Activated CD8-positive, alpha-beta memory T cell treated with anti-CD3 and anti-CD28 coated beads, Interleukin-2, amount 10 ng/mL, durations not matched to agents 7 days and 5 days (primary cell): ENCODE measurements at regions not wholly inside any gene's neighbourhood (a gene's known extent, or its start where the extent isn't known, plus 50 kb on each side); places are given as distances from the start of the nearest gene placed in this dataset.
A peak's percentile ranks its signal among the peaks of the same experiment; 100 is the strongest.

ENCODE experiments used
- ATAC-seq: fragments of 150-1000 bp; cut with Tn5 transposase; one replicate; pipeline ENCODE4 v1.10.0; 2021; ENCODE audit warnings: moderate library complexity
- CTCF ChIA-PET: fragments of 350-600 bp; sonication (Branson Sonifier 250); formaldehyde crosslinking; loops from one replicate; lab custom pipeline; 2021; ENCODE audit warnings: antibody characterized with exemption; lab: Charles Lee
- DNase-seq: peaks from one replicate; pipeline ENCODE4 v3.0.0-alpha.2; 2020
- H3K27ac Mint-ChIP-seq: one replicate; pipeline ENCODE4 v1.8.0; 2021; ENCODE audit warnings: mild to moderate bottlenecking, mixed read lengths
- H3K27me3 Mint-ChIP-seq: one replicate; pipeline ENCODE4 v1.8.0; 2021; ENCODE audit warnings: mixed read lengths
- H3K36me3 Mint-ChIP-seq: one replicate; pipeline ENCODE4 v1.8.0; 2021; ENCODE audit warnings: mild to moderate bottlenecking, mixed read lengths
- H3K4me1 Mint-ChIP-seq: one replicate; pipeline ENCODE4 v1.8.0; 2021; ENCODE audit warnings: mixed read lengths
- H3K4me3 Mint-ChIP-seq: one replicate; pipeline ENCODE4 v1.8.0; 2021; ENCODE audit warnings: mild to moderate bottlenecking, moderate library complexity, mixed read lengths
- H3K9me3 Mint-ChIP-seq: one replicate; pipeline ENCODE4 v1.8.0; 2022; ENCODE audit warnings: low read depth, mixed read lengths

- H3K36me3 Mint-ChIP-seq: peaks cover 3% of the 10 kb centered on the region
- H3K9me3 Mint-ChIP-seq: peaks cover 5% of the 10 kb centered on the region
- CTCF ChIA-PET: interaction anchor here (1.1 kb wide), 1 partner anchor 206 kb away, joined by 3 read pairs; the partner anchor contains the start of gene PHLDA1
- H3K27ac Mint-ChIP-seq: no peak overlapping the region
- ATAC-seq: no peak
- DNase-seq: no peak
- H3K4me1 Mint-ChIP-seq: peaks cover 3% of the 10 kb centered on the region
- H3K27me3 Mint-ChIP-seq: peaks cover 12% of the 10 kb centered on the region
- H3K4me3 Mint-ChIP-seq: no peak overlapping the region
These were observed 205.9 kb downstream of the PHLDA1 start for GRCh38 chr12:75825686-75826085.

- DNase-seq: no peak
- no peaks in the 10 kb centered on the region for H3K9me3 Mint-ChIP-seq
- H3K27ac Mint-ChIP-seq: no peak overlapping the region
- CTCF ChIA-PET: no interaction called here
- peaks cover 12% of the 10 kb centered on the region for H3K27me3 Mint-ChIP-seq
- no peak overlapping the region for H3K4me3 Mint-ChIP-seq
- ATAC-seq: no peak
- peaks cover 3% of the 10 kb centered on the region for H3K36me3 Mint-ChIP-seq
- peaks cover 3% of the 10 kb centered on the region for H3K4me1 Mint-ChIP-seq
These were observed 208.1 kb downstream of the PHLDA1 start for GRCh38 chr12:75823475-75823874.

- no peaks in the 10 kb centered on the region for H3K9me3 Mint-ChIP-seq
- peaks cover 12% of the 10 kb centered on the region for H3K27me3 Mint-ChIP-seq
- H3K4me3 Mint-ChIP-seq: no peak overlapping the region
- peaks cover 3% of the 10 kb centered on the region for H3K4me1 Mint-ChIP-seq
- CTCF ChIA-PET: interaction anchor here (1.0 kb wide), 1 partner anchor 209 kb away, joined by 4 read pairs; no protein-coding TSS in a partner anchor
- no peak overlapping the region for H3K27ac Mint-ChIP-seq
- DNase-seq (no peak), ATAC-seq (no peak)
- peaks cover 2% of the 10 kb centered on the region for H3K36me3 Mint-ChIP-seq
These were observed 209.2 kb downstream of the PHLDA1 start for GRCh38 chr12:75822416-75822815.

- ATAC-seq: no peak
- Mint-ChIP-seq H3K27ac (no peak overlapping the region), H3K4me3 (no peak overlapping the region), H3K9me3 (no peaks in the 10 kb centered on the region), H3K27me3 (peaks cover 12% of the 10 kb centered on the region), H3K4me1 (peaks cover 9% of the 10 kb centered on the region), H3K36me3 (no peaks in the 10 kb centered on the region)
- CTCF ChIA-PET: interaction anchor here (1.6 kb wide), 1 partner anchor 17 kb away, joined by 3 read pairs; no protein-coding TSS in a partner anchor
- no peak for DNase-seq
These were observed 210.6 kb downstream of the PHLDA1 start for GRCh38 chr12:75820848-75821578.

GRCh38 chr12:75820071-75820470 is 211.5 kb downstream of the PHLDA1 start:
- CTCF ChIA-PET: interaction anchor here (0.9 to 1.6 kb wide), 3 partner anchors 16 to 212 kb away, joined by 3 to 4 read pairs (median 3); partner anchors contain the start of gene PHLDA1
- Mint-ChIP-seq H3K36me3 (no peaks in the 10 kb centered on the region), H3K27me3 (peaks cover 12% of the 10 kb centered on the region), H3K9me3 (no peaks in the 10 kb centered on the region), H3K4me1 (peaks cover 16% of the 10 kb centered on the region), H3K4me3 (no peak overlapping the region), H3K27ac (no peak overlapping the region)
- no peak for ATAC-seq
- no peak for DNase-seq

- Mint-ChIP-seq H3K27ac (no peak overlapping the region), H3K9me3 (no peaks in the 10 kb centered on the region), H3K4me1 (peaks cover 21% of the 10 kb centered on the region), H3K36me3 (no peaks in the 10 kb centered on the region), H3K27me3 (peaks cover 12% of the 10 kb centered on the region), H3K4me3 (no peak overlapping the region)
- ATAC-seq: no peak
- CTCF ChIA-PET: interaction anchor here (1.4 to 1.6 kb wide), 3 partner anchors 16 to 212 kb away, joined by 3 to 4 read pairs (median 3); partner anchors contain the start of gene PHLDA1
- no peak for DNase-seq
These were observed 212.1 kb downstream of the PHLDA1 start for GRCh38 chr12:75819512-75819911.

GRCh38 chr12:75818863-75819262 is 212.7 kb downstream of the PHLDA1 start:
- CTCF ChIA-PET: interaction anchor here (1.4 to 4.1 kb wide), 3 partner anchors 212 to 291 kb away, joined by 3 to 15 read pairs (median 4); partner anchors contain the start of gene PHLDA1
- peaks cover 8% of the 10 kb centered on the region for H3K27me3 Mint-ChIP-seq
- H3K36me3 Mint-ChIP-seq: no peaks in the 10 kb centered on the region
- peaks cover 25% of the 10 kb centered on the region for H3K4me1 Mint-ChIP-seq
- no peak overlapping the region for H3K4me3 Mint-ChIP-seq
- no peaks in the 10 kb centered on the region for H3K9me3 Mint-ChIP-seq
- H3K27ac Mint-ChIP-seq: no peak overlapping the region
- ATAC-seq (no peak), DNase-seq (no peak)

- H3K4me1 Mint-ChIP-seq: peaks cover 42% of the 10 kb centered on the region
- CTCF ChIA-PET: interaction anchor here (0.9 to 4.1 kb wide), 14 partner anchors 12 to 289 kb away, joined by 3 to 15 read pairs (median 4); partner anchors contain the start of gene PHLDA1
- no peak overlapping the region for H3K27ac Mint-ChIP-seq
- peak; percentile 88 for ATAC-seq
- no peak for DNase-seq
- H3K4me3 Mint-ChIP-seq: no peak overlapping the region
- peaks cover 3% of the 10 kb centered on the region for H3K36me3 Mint-ChIP-seq
- H3K9me3 Mint-ChIP-seq: no peaks in the 10 kb centered on the region
- no peaks in the 10 kb centered on the region for H3K27me3 Mint-ChIP-seq
These were observed 214.7 kb downstream of the PHLDA1 start for GRCh38 chr12:75816897-75817296.

GRCh38 chr12:75815756-75816155 is 215.8 kb downstream of the PHLDA1 start:
- Mint-ChIP-seq H3K27me3 (no peaks in the 10 kb centered on the region), H3K4me1 (peaks cover 47% of the 10 kb centered on the region), H3K9me3 (no peaks in the 10 kb centered on the region), H3K4me3 (no peak overlapping the region), H3K27ac (no peak overlapping the region), H3K36me3 (peaks cover 3% of the 10 kb centered on the region)
- no peak for ATAC-seq
- CTCF ChIA-PET: interaction anchor here (1.0 to 4.1 kb wide), 9 partner anchors 13 to 288 kb away, joined by 3 to 15 read pairs (median 3); partner anchors contain the start of gene PHLDA1
- DNase-seq: no peak

- ATAC-seq (peak; percentile 50), DNase-seq (no peak)
- Mint-ChIP-seq H3K4me1 (peaks cover 48% of the 10 kb centered on the region), H3K27me3 (no peaks in the 10 kb centered on the region), H3K4me3 (no peak overlapping the region), H3K9me3 (no peaks in the 10 kb centered on the region), H3K27ac (peak overlapping the region; percentile 2), H3K36me3 (peaks cover 3% of the 10 kb centered on the region)
- CTCF ChIA-PET: interaction anchor here (1.1 to 4.1 kb wide), 7 partner anchors 12 to 287 kb away, joined by 3 to 15 read pairs (median 3); partner anchors contain the start of gene PHLDA1
These were observed 216.5 kb downstream of the PHLDA1 start for GRCh38 chr12:75814851-75815754.

- no peak for DNase-seq
- Mint-ChIP-seq H3K27ac (peak overlapping the region; percentile 29), H3K4me3 (no peak overlapping the region), H3K36me3 (peaks cover 14% of the 10 kb centered on the region), H3K9me3 (peaks cover 7% of the 10 kb centered on the region), H3K27me3 (no peaks in the 10 kb centered on the region), H3K4me1 (peaks cover 48% of the 10 kb centered on the region)
- CTCF ChIA-PET: interaction anchor here (0.9 to 1.5 kb wide), 4 partner anchors 217 to 299 kb away, joined by 3 to 4 read pairs (median 4); no protein-coding TSS in a partner anchor
- no peak for ATAC-seq
These were observed 218.5 kb downstream of the PHLDA1 start for GRCh38 chr12:75813072-75813471.

GRCh38 chr12:75812271-75813018 is 219.1 kb downstream of the PHLDA1 start:
- Mint-ChIP-seq H3K9me3 (peaks cover 7% of the 10 kb centered on the region), H3K27ac (peak overlapping the region; percentile 71), H3K4me1 (peaks cover 48% of the 10 kb centered on the region), H3K27me3 (no peaks in the 10 kb centered on the region), H3K36me3 (peaks cover 14% of the 10 kb centered on the region), H3K4me3 (peak overlapping the region; percentile 42)
- CTCF ChIA-PET: interaction anchor here (0.9 to 1.5 kb wide), 3 partner anchors 225 to 298 kb away, joined by 3 to 4 read pairs (median 3); no protein-coding TSS in a partner anchor
- DNase-seq (no peak), ATAC-seq (peak; percentile 26)
